ENCODE measurements at regions not wholly inside any gene's neighbourhood (a gene's known extent, or its start where the extent isn't known, plus 50 kb on each side); places are given as distances from the start of the nearest gene placed in this dataset.

GRCh38 chr2:159851941-159852340 lies 53.9 kb upstream of the CD302 start (continued):
- TF ChIP-seq E2F8 (IDR thresholded peaks at IDR 0.05; ENCODE audit: low read depth, partially characterized antibody) = no peak

- no peak overlapping the region for H3K9ac ChIP-seq (ENCODE audit: control insufficient read depth, insufficient read depth, low read length)
- no peak overlapping the region for H3K4me2 ChIP-seq (ENCODE audit: control insufficient read depth, insufficient read depth)
- H3K4me1 ChIP-seq (ENCODE audit: control insufficient read depth, insufficient read depth, low read length) = no peaks in the 10 kb centered on the region
- no peak overlapping the region for H3K4me3 ChIP-seq
- ChIA-PET SMC1A (ENCODE audit: uncharacterized antibody, unreplicated experiment) (interaction anchor here (0.6 to 1.0 kb wide), 2 partner anchors 56 to 69 kb away, joined by 3 to 4 read pairs; no protein-coding TSS in a partner anchor), CTCF (interaction anchor here (0.7 to 1.3 kb wide), 5 partner anchors 9 to 72 kb away, joined by 3 to 5 read pairs (median 3); no protein-coding TSS in a partner anchor), RAD21 (ENCODE audit: unreplicated experiment) (no interaction called here), POLR2A (interaction anchor here (0.6 kb wide), 1 partner anchor 37 kb away, joined by 3 read pairs; no protein-coding TSS in a partner anchor)
- in situ Hi-C loops (cut with MboI) = no loop called here
- ATAC-seq (no peak), DNase-seq (ENCODE audit: low read depth, low spot score) (no peak), FAIRE-seq (no peak)
- no peak overlapping the region for H2AFZ ChIP-seq (ENCODE audit: control insufficient read depth, low read depth, low read length)
- H3K36me3 ChIP-seq (ENCODE audit: control insufficient read depth in 2 of 2, insufficient read depth in 2 of 2, low read length in 1 of 2) = peaks cover 0 to 15% of the 10 kb centered on the region in 2 experiments
- no peaks in the 10 kb centered on the region for H4K20me1 ChIP-seq (ENCODE audit: control insufficient read depth, insufficient read depth)
- no peaks in the 10 kb centered on the region for H3K27me3 ChIP-seq (replicated peaks in 1 of 2; ENCODE audit: control insufficient read depth in 2 of 2, insufficient read depth in 2 of 2, low read length in 1 of 2)
- H3K79me2 ChIP-seq (ENCODE audit: control insufficient read depth, insufficient read depth, low read length) = no peaks in the 10 kb centered on the region
- no TSS peak for BruUV-seq (replicated peaks)
- no peaks in the 10 kb centered on the region for H3K9me3 ChIP-seq (replicated peaks; ENCODE audit: control insufficient read depth, insufficient read depth, low read length)
- no peak overlapping the region for H3K27ac ChIP-seq (ENCODE audit: control insufficient read depth, insufficient read depth)
- intact Hi-C loops (cut with micrococcal nuclease; ENCODE audit: unreplicated experiment) = no loop called here
- TF ChIP-seq CBFB (IDR thresholded peaks at IDR 0.05; ENCODE audit: low read depth) = no peak
- no peak for TF ChIP-seq SMAD5 (IDR thresholded peaks at IDR 0.05; ENCODE audit: low read depth)
- TF ChIP-seq TCF7 (IDR thresholded peaks at IDR 0.05; ENCODE audit: borderline replicate concordance) = no peak
- no peak for TF ChIP-seq ESRRA (IDR thresholded peaks at IDR 0.05; ENCODE audit: low read length)
- no peak for TF ChIP-seq SP1 (IDR thresholded peaks at IDR 0.05; ENCODE audit: low read depth, low read length)
- TF ChIP-seq NFYB (IDR thresholded peaks at IDR 0.05; ENCODE audit: insufficient read depth, low read depth, low read length) = no peak
- no peak for TF ChIP-seq ZNF207 (IDR thresholded peaks at IDR 0.05; ENCODE audit: borderline replicate concordance)
- no peak for TF ChIP-seq USF1 (IDR thresholded peaks at IDR 0.05; ENCODE audit: borderline replicate concordance, extremely low read length, insufficient read depth, low read depth, low read length)
- no peak for TF ChIP-seq E2F8 (IDR thresholded peaks at IDR 0.05; ENCODE audit: low read depth, partially characterized antibody)
- TF ChIP-seq JUNB (IDR thresholded peaks at IDR 0.05) = no peak
- TF ChIP-seq LARP7 (IDR thresholded peaks at IDR 0.05) = no peak
- no peak for TF ChIP-seq ZBTB33 (IDR thresholded peaks at IDR 0.05)
- TF ChIP-seq CTCF (IDR thresholded peaks at IDR 0.05 in 2 of 3, conservative IDR thresholded peaks at IDR 0.05 in 1 of 3; ENCODE audit: control insufficient read depth in 2 of 3, extremely low read depth in 1 of 3, insufficient read depth in 1 of 3, low read depth in 3 of 3, low read length in 3 of 3) = no peak
Observed at GRCh38 chr2:159850789-159851188, 52.8 kb upstream of the CD302 start.

Measured in GM12878 (cell line).